ENCODE measurements at regions not wholly inside any gene's neighbourhood (a gene's known extent, or its start where the extent isn't known, plus 50 kb on each side); places are given as distances from the start of the nearest gene placed in this dataset.

GRCh38 chr16:59328961-59329360 is 594.8 kb upstream of the GOT2 start:
- no peak for TF ChIP-seq CTCF (IDR thresholded peaks at IDR 0.05; ENCODE audit: borderline replicate concordance, extremely low read depth, insufficient read depth)
- DNase-seq (no peak), FAIRE-seq (no peak)
- Histone ChIP-seq H3K4me1 (ENCODE audit: control insufficient read depth in 2 of 3, insufficient read depth in 2 of 3, low read depth in 1 of 3, low read length in 3 of 3) (no peaks in the 10 kb centered on the region), H3K4me3 (ENCODE audit: low read length in 3 of 3) (no peak overlapping the region), H3K27me3 (ENCODE audit: control insufficient read depth, insufficient read depth, low read length) (no peaks in the 10 kb centered on the region), H3K27ac (ENCODE audit: low read depth in 2 of 2, low read length in 2 of 2) (no peak overlapping the region), H3K9ac (ENCODE audit: low read length in 3 of 3) (no peak overlapping the region), H3K9me3 (ENCODE audit: control insufficient read depth in 2 of 3, insufficient read depth in 1 of 3, low read length in 3 of 3) (no peaks in the 10 kb centered on the region), H3K36me3 (ENCODE audit: control insufficient read depth in 2 of 3, insufficient read depth in 3 of 3, low read length in 3 of 3) (no peaks in the 10 kb centered on the region)
- intact Hi-C loops (cut with DNase I): no loop called here

- DNase-seq: no peak
- Histone ChIP-seq H3K36me3 (ENCODE audit: control insufficient read depth in 2 of 3, insufficient read depth in 3 of 3, low read length in 3 of 3) (no peaks in the 10 kb centered on the region), H3K9ac (ENCODE audit: low read length in 3 of 3) (no peak overlapping the region), H3K4me1 (ENCODE audit: control insufficient read depth in 2 of 3, insufficient read depth in 2 of 3, low read depth in 1 of 3, low read length in 3 of 3) (no peaks in the 10 kb centered on the region), H3K9me3 (ENCODE audit: control insufficient read depth in 2 of 3, insufficient read depth in 1 of 3, low read length in 3 of 3) (no peaks in the 10 kb centered on the region), H3K27me3 (ENCODE audit: control insufficient read depth, insufficient read depth, low read length) (no peaks in the 10 kb centered on the region), H3K27ac (ENCODE audit: low read depth in 2 of 2, low read length in 2 of 2) (no peak overlapping the region), H3K4me3 (ENCODE audit: low read length in 3 of 3) (no peak overlapping the region)
- FAIRE-seq: no peak
- intact Hi-C loops (cut with DNase I): no loop called here
- no peak for TF ChIP-seq CTCF (IDR thresholded peaks at IDR 0.05; ENCODE audit: borderline replicate concordance, extremely low read depth, insufficient read depth)
These were observed 593.8 kb upstream of the GOT2 start for GRCh38 chr16:59327894-59328293.

- no peak overlapping the region for H3K4me3 ChIP-seq (ENCODE audit: low read length in 3 of 3)
- no peak overlapping the region for H3K27ac ChIP-seq (ENCODE audit: low read depth in 2 of 2, low read length in 2 of 2)
- no peak overlapping the region for H3K9ac ChIP-seq (ENCODE audit: low read length in 3 of 3)
- no peak for DNase-seq
- no peak for TF ChIP-seq CTCF (IDR thresholded peaks at IDR 0.05; ENCODE audit: borderline replicate concordance, extremely low read depth, insufficient read depth)
- intact Hi-C loops (cut with DNase I): no loop called here
- no peaks in the 10 kb centered on the region for H3K27me3 ChIP-seq (ENCODE audit: control insufficient read depth, insufficient read depth, low read length)
- no peaks in the 10 kb centered on the region for H3K4me1 ChIP-seq (ENCODE audit: control insufficient read depth in 2 of 3, insufficient read depth in 2 of 3, low read depth in 1 of 3, low read length in 3 of 3)
- H3K9me3 ChIP-seq (ENCODE audit: control insufficient read depth in 2 of 3, insufficient read depth in 1 of 3, low read length in 3 of 3): no peaks in the 10 kb centered on the region
- no peak for FAIRE-seq
- H3K36me3 ChIP-seq (ENCODE audit: control insufficient read depth in 2 of 3, insufficient read depth in 3 of 3, low read length in 3 of 3): no peaks in the 10 kb centered on the region
These were observed 592.8 kb upstream of the GOT2 start for GRCh38 chr16:59326955-59327354.

GRCh38 chr16:59324462-59324861 is 590.3 kb upstream of the GOT2 start:
- Histone ChIP-seq H3K27me3 (ENCODE audit: control insufficient read depth, insufficient read depth, low read length) (no peaks in the 10 kb centered on the region), H3K36me3 (ENCODE audit: control insufficient read depth in 2 of 3, insufficient read depth in 3 of 3, low read length in 3 of 3) (no peaks in the 10 kb centered on the region), H3K27ac (ENCODE audit: low read depth in 2 of 2, low read length in 2 of 2) (no peak overlapping the region), H3K9ac (ENCODE audit: low read length in 3 of 3) (no peak overlapping the region), H3K9me3 (ENCODE audit: control insufficient read depth in 2 of 3, insufficient read depth in 1 of 3, low read length in 3 of 3) (no peaks in the 10 kb centered on the region), H3K4me1 (ENCODE audit: control insufficient read depth in 2 of 3, insufficient read depth in 2 of 3, low read depth in 1 of 3, low read length in 3 of 3) (no peaks in the 10 kb centered on the region), H3K4me3 (ENCODE audit: low read length in 3 of 3) (no peak overlapping the region)
- DNase-seq (no peak), FAIRE-seq (no peak)
- TF ChIP-seq CTCF (IDR thresholded peaks at IDR 0.05; ENCODE audit: borderline replicate concordance, extremely low read depth, insufficient read depth): no peak
- intact Hi-C loops (cut with DNase I): no loop called here

All from kidney (tissue), 13 donors.